GM18907 (cell line): ENCODE measurements at regions not wholly inside any gene's neighbourhood (a gene's known extent, or its start where the extent isn't known, plus 50 kb on each side); places are given as distances from the start of the nearest gene placed in this dataset.
A peak's percentile ranks its signal among the peaks of the same experiment; 100 is the strongest.
"Not testable (repeated sequence)": the region's sequence is repeated elsewhere in the genome, so short reads cannot be mapped to it uniquely, and the experiment has no call there.

Source experiments
- ATAC-seq: cut with Tn5 transposase; IDR thresholded peaks from one replicate; pipeline ENCODE4 v1.9.1; 2021; ENCODE audit warnings: mild to moderate bottlenecking, moderate library complexity; ENCODE audit not compliant: unreplicated experiment

GRCh38 chr12:74595696-74596095, 58.1 kb downstream of the ATXN7L3B start:
- no peak for ATAC-seq

- ATAC-seq = no peak
Measured at GRCh38 chr12:74598819-74599218, 61.2 kb downstream of the ATXN7L3B start.

GRCh38 chr12:74599932-74600331, 62.3 kb downstream of the ATXN7L3B start:
- ATAC-seq = no peak

- not testable (repeated sequence) for ATAC-seq
Measured at GRCh38 chr12:74600817-74601216, 63.2 kb downstream of the ATXN7L3B start.

GRCh38 chr12:74602881-74603672, 65.4 kb downstream of the ATXN7L3B start:
- no peak for ATAC-seq

GRCh38 chr12:74608231-74608775, 70.7 kb downstream of the ATXN7L3B start:
- no peak for ATAC-seq

GRCh38 chr12:74610711-74611110, 73.1 kb downstream of the ATXN7L3B start:
- ATAC-seq = no peak

GRCh38 chr12:74614426-74614825, 76.8 kb downstream of the ATXN7L3B start:
- no peak for ATAC-seq

- no peak for ATAC-seq
Measured at GRCh38 chr12:74619084-74619483, 81.4 kb downstream of the ATXN7L3B start.

GRCh38 chr12:74619884-74620283, 82.2 kb downstream of the ATXN7L3B start:
- no peak for ATAC-seq

- no peak for ATAC-seq
Measured at GRCh38 chr12:74620921-74621320, 83.3 kb downstream of the ATXN7L3B start.

GRCh38 chr12:74624201-74624600, 86.6 kb downstream of the ATXN7L3B start:
- ATAC-seq = no peak

- ATAC-seq = peak; percentile 68
Measured at GRCh38 chr12:74626397-74626796, 88.8 kb downstream of the ATXN7L3B start.

- no peak for ATAC-seq
Measured at GRCh38 chr12:74641262-74641661, 103.6 kb downstream of the ATXN7L3B start.

GRCh38 chr12:74641694-74642093, 104.1 kb downstream of the ATXN7L3B start:
- ATAC-seq = no peak

GRCh38 chr12:74644681-74645080, 107.0 kb downstream of the ATXN7L3B start:
- ATAC-seq = no peak

- ATAC-seq = no peak
Measured at GRCh38 chr12:74646831-74647230, 109.2 kb downstream of the ATXN7L3B start.

GRCh38 chr12:74647256-74647655, 109.6 kb downstream of the ATXN7L3B start:
- no peak for ATAC-seq

- ATAC-seq = no peak
Measured at GRCh38 chr12:74656251-74656650, 118.6 kb downstream of the ATXN7L3B start.

GRCh38 chr12:74660442-74660841, 122.8 kb downstream of the ATXN7L3B start:
- no peak for ATAC-seq

GRCh38 chr12:74663958-74664357, 126.3 kb downstream of the ATXN7L3B start:
- no peak for ATAC-seq

GRCh38 chr12:74665690-74666089, 128.1 kb downstream of the ATXN7L3B start:
- no peak for ATAC-seq

- no peak for ATAC-seq
Measured at GRCh38 chr12:74671421-74671820, 133.8 kb downstream of the ATXN7L3B start.
